HG03432 (cell line): ENCODE measurements at regions not wholly inside any gene's neighbourhood (a gene's known extent, or its start where the extent isn't known, plus 50 kb on each side); places are given as distances from the start of the nearest gene placed in this dataset.
"Not testable (repeated sequence)": the region's sequence is repeated elsewhere in the genome, so short reads cannot be mapped to it uniquely, and the experiment has no call there.

Source experiments
- ATAC-seq: cut with Tn5 transposase; IDR thresholded peaks from one replicate; pipeline ENCODE4 v1.9.1; 2021; ENCODE audit warnings: mild to moderate bottlenecking, moderate library complexity; ENCODE audit not compliant: unreplicated experiment

DNA sequence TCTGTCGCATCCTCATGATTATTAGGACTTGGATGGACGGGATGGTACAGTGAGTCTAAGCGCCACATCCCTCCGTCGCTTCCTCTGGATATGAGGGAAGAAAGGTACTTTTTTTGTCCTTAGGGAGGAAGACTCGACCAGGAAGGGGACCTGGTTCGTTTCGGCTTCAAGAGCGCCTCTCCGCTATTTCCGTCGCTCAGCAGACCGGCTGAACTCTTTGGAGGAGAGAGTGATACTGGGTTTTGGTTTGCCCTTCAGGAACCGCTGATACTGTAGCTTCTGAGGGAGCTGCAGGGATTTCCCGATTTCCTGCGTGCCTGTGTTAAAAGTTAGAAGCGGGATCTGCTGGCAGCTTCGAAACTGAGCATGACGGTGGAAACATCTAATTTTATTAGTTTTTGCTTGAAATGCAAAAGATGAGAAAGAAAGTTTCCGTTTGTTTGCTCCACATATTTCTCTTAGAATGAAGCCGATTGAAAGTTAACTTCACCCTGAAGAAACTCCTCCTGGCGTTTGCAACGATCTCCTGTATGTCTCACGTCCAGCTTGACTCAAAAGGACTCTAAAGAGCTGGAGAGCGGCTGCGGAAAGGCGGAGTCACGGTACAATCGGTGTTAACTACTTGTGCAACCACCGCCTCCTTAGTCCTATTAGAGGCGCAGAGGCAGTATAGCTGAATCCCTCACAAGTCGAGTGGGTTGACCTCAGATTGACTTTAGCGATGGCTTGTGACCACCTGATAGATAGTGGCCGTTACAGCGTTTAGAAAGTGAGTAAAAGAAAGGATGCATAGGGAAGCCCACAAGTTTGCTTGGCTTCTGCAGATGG lies 129.4 kb downstream of the TRIM27 start:
- peak; percentile 45 for ATAC-seq

GRCh38 chr6:28800647-28801046 lies 123.1 kb downstream of the TRIM27 start:
- not testable (repeated sequence) for ATAC-seq

DNA sequence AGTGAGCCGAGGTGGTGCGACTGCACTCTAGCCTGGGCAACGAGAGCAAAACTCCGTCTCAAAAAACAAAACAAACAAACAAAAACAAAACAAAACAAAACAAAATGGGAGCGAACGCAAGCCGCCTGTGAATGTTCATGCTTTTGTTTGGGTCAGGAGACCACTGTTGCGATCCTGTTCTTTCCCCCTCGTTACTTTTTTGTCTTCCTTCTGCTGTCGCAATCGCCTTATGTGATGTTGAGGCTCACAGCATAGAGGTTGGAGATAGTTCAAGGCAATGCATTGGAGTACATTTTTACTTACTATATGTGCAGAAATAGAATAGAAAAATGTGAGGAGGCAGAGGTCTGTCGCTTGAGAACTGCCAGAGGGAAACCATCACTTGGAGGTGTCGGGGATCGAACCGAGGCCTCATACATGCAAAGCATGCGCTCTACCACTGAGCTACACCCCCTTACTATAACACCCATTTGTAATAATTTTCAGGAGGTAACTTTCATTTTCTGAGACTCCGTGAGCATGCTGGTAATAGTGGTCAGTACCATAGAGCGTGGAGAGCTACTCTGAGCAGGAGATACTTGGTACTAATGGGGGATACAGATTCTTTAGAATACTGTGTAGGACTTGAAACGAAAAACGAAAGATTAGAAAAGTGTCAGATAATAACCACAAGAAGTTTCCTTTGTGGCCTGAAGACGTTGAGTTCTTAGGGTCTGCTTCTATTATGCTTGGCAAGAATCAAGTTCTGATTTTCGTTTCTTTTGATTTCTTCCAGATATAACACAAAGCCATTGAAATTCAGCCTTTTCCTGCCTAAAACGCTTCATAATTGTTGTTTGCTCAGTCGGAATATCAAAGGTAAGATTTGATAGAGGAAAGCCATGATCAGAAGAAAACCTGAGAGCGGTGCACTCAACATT lies 121.1 kb downstream of the TRIM27 start:
- ATAC-seq: peak; percentile 56

- ATAC-seq: no peak
Measured at GRCh38 chr6:28803337-28803709, 120.5 kb downstream of the TRIM27 start.

GRCh38 chr6:28807682-28808280 lies 116.0 kb downstream of the TRIM27 start:
- no peak for ATAC-seq

DNA sequence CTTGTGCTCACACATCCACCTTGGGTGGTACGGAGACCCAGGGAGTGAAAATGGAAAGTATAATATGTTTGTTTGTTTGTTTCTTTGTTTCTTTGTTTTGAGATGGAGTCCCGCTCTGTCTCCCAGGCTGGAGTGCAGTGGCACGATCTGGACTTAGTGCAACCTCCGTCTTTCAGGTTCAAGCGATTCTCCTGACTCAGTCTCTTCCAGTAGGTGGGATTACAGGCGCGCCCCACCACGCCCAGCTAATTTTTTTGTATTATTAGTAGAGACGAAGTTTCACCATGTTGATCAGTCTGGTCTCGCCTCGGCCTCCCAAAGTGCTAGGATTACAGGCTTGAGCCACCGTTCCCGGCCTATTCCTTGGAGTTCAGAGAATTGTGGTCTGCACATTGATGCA lies 115.4 kb downstream of the TRIM27 start:
- no peak for ATAC-seq

DNA sequence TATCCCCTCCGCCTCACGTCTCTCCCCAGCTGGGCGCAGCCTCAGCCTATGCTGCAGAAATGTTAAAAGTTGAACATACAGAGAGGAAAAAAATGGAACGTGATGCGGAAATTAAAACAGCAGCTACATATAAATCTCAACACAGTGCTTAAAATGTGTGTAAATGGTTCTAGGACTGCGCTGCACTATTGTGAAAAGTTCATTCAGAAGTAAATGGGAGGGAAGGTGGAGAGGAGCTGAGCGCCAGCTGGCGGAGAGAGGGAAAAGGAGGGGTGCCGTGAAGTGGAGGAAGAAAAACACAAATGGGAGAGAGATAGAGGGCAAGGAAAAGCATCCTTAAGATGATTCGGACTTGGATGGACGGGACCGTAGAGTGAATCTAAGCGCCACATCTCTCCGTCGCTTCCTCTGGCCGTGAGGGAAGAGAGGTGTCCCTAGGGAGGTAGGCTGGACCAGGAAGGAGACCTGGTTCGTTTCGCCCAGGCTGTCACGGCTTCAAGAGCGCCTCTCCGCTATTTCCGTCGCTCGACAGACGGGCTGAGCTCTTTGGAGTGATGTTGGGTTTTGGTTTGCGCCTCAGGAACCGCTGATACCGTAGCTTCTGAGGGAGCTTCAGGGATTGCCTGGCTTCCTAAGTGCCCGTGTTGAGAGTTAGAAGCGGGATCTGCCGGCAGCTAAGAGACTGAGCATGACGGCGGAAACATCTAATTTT lies 113.7 kb downstream of the TRIM27 start:
- ATAC-seq: no peak

DNA sequence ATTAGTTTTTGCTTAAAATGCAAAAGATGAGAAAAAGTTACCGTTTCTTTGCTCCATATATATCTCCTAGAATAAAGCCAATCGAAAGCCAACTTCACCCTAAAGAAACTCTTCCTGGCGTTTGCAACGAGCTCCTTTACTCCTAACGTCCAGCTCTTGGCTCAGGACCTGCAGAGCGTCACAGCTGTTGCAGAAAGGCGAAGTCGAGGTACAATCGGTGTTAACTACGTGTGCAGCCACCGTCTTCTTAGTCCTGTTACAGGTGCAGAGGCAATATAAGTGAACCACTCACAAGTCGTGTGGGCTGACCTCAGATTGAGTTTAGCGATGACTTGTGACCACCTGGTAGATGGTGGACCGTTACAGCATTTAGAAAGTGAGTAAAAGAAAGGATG lies 113.1 kb downstream of the TRIM27 start:
- no peak for ATAC-seq

DNA sequence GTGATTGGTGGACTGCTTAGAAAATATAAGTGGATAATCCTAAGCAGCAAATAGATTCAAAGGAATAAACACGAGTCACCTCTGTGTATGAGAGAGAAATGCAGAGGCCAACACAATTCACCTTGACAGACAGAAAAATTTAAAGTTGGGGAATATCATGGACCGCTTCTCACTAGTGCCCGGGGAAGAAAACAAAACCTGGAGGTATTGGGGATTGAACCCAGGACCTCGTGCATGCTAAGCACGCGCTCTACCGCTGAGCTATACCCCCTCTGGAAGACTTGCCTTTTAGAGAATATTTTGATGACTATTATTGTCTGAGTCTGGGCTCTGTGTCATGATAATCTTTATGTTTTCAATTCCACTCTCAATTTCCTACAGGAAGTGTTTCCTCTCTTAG lies 111.9 kb downstream of the TRIM27 start:
- no peak for ATAC-seq

- ATAC-seq: no peak
Measured at GRCh38 chr6:28812778-28813569, 110.8 kb downstream of the TRIM27 start.

GRCh38 chr6:28814032-28814976 lies 109.5 kb downstream of the TRIM27 start:
- no peak for ATAC-seq

DNA sequence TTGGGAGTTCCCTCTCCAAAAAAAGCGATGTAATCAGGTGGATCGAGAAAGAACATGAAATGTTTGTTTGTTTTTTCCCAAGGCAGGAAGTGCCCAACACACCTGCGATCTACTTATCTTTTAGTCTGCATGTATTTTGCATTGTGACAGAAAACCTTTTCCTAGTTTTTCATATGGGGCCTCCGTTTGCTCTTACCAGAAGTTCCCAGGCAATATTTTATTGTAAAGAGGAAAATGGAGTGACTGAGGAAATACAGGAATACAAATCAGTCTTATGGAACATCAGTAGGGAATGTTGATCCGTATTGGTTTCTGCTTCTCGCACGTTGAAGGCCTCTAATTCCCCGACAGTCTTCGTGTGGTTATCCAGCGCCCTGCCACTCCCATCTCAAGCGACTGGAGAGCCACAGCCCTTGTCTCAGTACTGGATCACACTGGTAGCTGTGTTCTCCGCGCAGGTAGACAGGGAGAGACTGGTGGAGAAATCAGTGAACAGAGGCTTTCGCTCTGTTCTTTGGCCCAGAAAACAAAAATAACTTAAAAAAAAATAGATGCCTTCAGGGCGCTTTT lies 107.4 kb downstream of the TRIM27 start:
- no peak for ATAC-seq

DNA sequence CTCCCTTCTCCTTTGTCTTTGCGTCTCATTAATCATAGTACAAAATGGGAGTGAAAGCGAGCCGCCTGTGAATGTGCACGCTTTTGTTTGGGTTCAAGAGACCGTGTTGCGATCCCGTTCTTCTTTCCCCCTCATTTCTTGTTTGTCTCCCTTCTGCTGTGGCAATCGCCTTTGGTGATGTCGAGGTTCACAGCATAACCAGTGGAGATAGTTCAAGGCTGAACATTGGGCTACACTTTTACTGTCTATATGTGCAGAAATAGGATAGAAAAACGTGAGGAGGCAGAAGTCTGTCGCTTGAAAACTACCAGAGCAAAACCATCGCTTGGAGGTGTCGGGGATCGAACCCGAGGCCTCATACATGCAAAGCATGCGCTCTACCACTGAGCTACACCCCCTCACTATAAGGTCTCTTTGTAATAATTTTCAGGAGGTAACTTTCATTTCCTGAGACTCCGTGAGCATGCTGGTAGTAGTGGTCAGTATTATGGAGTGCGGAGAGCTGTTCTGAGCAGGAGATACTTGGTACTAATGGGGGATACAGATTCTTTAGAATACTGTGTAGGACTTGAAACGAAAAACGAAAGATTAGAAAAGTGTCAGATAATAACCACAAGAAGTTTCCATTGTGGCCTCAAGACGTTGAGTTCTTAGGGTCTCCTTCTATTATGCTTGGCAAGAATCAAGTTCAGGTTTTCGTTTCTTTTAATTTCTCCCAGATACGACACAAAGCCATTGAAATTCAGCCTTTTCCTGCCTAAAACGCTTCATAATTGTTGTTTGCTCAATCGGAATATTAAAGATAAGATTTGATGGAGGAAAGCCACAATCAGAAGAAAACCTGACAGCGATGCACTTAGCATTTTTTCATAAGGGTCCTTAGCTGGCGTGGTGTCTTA lies 106.6 kb downstream of the TRIM27 start:
- ATAC-seq: no peak

DNA sequence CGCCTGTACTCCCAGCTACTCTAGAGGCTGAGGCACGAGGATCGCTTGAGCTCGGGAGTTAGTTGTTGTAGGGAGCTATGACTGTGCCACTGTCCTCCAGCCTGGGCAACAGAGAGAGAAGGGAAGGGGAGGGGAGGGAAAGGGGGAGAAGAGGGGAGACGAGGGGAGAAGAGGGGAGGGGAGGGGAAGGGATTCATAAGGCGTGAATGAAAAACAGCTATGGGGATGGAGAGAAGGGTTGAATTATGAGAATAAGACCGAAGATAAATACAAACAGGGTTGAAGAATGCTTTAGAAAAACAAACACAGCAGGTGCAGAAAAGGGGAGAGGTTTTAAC lies 106.0 kb downstream of the TRIM27 start:
- ATAC-seq: no peak

DNA sequence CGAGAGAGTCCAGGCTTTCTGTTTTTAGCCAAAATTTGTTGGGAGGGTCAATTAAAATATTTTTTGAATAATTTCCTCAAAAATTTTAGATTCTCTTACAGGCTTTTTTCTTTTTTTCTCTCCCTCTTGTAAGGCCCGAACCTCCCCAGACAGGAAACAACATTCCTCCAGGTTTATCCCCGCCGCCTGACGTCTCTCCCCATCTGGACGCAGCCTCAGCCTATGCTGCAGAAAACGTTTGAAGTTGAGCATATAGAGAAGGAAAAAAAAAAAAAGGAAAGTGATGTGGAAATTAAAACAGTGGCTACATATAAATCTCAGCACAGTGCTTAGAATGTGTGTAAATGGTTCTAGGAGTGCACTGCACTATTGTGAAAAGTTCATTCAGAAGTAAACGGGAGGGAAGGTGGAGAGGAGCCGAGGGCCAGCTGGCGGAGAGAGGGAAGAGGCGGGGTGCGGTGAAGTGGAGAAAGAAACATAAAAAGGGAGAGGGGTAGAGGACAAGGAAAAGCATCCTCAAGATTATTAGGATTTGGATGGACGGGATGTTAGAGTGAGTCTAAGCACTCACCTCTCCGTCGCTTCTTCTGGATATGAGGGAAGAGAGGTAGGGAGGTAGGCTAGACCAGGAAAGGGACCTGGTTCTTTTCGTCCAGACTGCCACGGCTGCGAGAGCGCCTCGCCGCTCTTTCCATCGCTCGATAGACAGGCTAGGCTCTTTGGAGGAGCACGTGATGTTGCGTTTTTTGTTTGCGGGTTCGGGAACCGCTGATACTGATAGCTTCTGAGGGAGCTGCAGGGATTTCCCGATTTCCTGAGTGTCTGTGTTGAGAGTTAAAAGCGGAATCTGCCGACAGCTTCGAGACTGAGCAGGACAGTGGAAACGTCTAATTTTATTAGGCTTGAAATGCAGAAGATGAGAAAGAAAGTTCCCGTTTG lies 98.7 kb downstream of the TRIM27 start:
- ATAC-seq: no peak

- no peak for ATAC-seq
Measured at GRCh38 chr6:28825732-28826293, 98.0 kb downstream of the TRIM27 start.
